ENCODE measurements at regions not wholly inside any gene's neighbourhood (a gene's known extent, or its start where the extent isn't known, plus 50 kb on each side); places are given as distances from the start of the nearest gene placed in this dataset.

DNA sequence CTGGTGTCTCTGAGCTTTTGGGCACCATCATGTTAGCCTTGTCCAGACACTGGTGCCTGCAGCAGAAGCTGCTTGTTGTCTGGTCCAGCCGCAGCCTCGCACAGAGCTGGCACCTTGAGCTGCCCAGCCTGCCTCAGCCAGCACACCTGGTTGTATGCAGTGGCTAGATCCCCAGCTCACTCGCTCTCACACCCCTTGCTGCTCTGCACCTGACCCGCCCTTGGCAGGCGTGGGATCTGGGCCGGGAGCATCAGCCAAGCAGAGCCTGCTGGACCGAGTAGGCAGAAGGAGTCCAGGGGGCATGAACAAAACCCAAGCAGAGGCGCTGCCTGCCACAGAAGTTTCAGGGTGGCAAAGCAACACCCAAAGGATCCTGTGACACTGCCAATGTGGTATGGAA lies 79.7 kb upstream of the ITGB1 start:
- no peak for ATAC-seq
- Mint-ChIP-seq H3K4me1 (peaks cover 44% of the 10 kb centered on the region), H3K27me3 (ENCODE audit: low read depth) (no peaks in the 10 kb centered on the region), H3K27ac (no peak overlapping the region), H3K4me3 (no peak overlapping the region), H3K9me3 (no peaks in the 10 kb centered on the region), H3K36me3 (peaks cover 4% of the 10 kb centered on the region; the same call in 1 of the 2 replicates)
- ChIA-PET POLR2A (no interaction called here), CTCF (interaction anchor here (0.9 to 1.1 kb wide), 2 partner anchors 29 kb away, joined by 4 read pairs; no protein-coding TSS in a partner anchor)
- TF ChIP-seq SMAD3 (CRISPR knock-in tag; IDR thresholded peaks at IDR 0.05; ENCODE audit: borderline replicate concordance) (no peak), TEAD1 (CRISPR knock-in tag; IDR thresholded peaks at IDR 0.05) (no peak), ZNF219 (CRISPR knock-in tag; IDR thresholded peaks at IDR 0.05; ENCODE audit: borderline replicate concordance) (no peak), KAT7 (CRISPR knock-in tag; IDR thresholded peaks at IDR 0.05; ENCODE audit: borderline replicate concordance) (no peak), ESRRA (CRISPR knock-in tag; IDR thresholded peaks at IDR 0.05; ENCODE audit: borderline replicate concordance) (no peak), FOXK1 (CRISPR knock-in tag; IDR thresholded peaks at IDR 0.05) (no peak), NR3C1 (CRISPR knock-in tag; conservative IDR thresholded peaks at IDR 0.05; ENCODE audit: low read depth) (no peak)
- TF ChIP-seq, protein P1, sequence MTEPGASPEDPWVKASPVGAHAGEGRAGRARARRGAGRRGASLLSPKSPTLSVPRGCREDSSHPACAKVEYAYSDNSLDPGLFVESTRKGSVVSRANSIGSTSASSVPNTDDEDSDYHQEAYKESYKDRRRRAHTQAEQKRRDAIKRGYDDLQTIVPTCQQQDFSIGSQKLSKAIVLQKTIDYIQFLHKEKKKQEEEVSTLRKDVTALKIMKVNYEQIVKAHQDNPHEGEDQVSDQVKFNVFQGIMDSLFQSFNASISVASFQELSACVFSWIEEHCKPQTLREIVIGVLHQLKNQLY (CRISPR knock-in tag; IDR thresholded peaks at IDR 0.05), result no peak
- TF ChIP-seq, protein P2, sequence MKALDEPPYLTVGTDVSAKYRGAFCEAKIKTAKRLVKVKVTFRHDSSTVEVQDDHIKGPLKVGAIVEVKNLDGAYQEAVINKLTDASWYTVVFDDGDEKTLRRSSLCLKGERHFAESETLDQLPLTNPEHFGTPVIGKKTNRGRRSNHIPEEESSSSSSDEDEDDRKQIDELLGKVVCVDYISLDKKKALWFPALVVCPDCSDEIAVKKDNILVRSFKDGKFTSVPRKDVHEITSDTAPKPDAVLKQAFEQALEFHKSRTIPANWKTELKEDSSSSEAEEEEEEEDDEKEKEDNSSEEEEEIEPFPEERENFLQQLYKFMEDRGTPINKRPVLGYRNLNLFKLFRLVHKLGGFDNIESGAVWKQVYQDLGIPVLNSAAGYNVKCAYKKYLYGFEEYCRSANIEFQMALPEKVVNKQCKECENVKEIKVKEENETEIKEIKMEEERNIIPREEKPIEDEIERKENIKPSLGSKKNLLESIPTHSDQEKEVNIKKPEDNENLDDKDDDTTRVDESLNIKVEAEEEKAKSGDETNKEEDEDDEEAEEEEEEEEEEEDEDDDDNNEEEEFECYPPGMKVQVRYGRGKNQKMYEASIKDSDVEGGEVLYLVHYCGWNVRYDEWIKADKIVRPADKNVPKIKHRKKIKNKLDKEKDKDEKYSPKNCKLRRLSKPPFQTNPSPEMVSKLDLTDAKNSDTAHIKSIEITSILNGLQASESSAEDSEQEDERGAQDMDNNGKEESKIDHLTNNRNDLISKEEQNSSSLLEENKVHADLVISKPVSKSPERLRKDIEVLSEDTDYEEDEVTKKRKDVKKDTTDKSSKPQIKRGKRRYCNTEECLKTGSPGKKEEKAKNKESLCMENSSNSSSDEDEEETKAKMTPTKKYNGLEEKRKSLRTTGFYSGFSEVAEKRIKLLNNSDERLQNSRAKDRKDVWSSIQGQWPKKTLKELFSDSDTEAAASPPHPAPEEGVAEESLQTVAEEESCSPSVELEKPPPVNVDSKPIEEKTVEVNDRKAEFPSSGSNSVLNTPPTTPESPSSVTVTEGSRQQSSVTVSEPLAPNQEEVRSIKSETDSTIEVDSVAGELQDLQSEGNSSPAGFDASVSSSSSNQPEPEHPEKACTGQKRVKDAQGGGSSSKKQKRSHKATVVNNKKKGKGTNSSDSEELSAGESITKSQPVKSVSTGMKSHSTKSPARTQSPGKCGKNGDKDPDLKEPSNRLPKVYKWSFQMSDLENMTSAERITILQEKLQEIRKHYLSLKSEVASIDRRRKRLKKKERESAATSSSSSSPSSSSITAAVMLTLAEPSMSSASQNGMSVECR (CRISPR knock-in tag; IDR thresholded peaks at IDR 0.05; ENCODE audit: borderline replicate concordance), result no peak
- TF ChIP-seq, protein P3, sequence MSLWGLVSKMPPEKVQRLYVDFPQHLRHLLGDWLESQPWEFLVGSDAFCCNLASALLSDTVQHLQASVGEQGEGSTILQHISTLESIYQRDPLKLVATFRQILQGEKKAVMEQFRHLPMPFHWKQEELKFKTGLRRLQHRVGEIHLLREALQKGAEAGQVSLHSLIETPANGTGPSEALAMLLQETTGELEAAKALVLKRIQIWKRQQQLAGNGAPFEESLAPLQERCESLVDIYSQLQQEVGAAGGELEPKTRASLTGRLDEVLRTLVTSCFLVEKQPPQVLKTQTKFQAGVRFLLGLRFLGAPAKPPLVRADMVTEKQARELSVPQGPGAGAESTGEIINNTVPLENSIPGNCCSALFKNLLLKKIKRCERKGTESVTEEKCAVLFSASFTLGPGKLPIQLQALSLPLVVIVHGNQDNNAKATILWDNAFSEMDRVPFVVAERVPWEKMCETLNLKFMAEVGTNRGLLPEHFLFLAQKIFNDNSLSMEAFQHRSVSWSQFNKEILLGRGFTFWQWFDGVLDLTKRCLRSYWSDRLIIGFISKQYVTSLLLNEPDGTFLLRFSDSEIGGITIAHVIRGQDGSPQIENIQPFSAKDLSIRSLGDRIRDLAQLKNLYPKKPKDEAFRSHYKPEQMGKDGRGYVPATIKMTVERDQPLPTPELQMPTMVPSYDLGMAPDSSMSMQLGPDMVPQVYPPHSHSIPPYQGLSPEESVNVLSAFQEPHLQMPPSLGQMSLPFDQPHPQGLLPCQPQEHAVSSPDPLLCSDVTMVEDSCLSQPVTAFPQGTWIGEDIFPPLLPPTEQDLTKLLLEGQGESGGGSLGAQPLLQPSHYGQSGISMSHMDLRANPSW (CRISPR knock-in tag; conservative IDR thresholded peaks at IDR 0.05; ENCODE audit: low read depth), result no peak
- TF ChIP-seq, protein P4, sequence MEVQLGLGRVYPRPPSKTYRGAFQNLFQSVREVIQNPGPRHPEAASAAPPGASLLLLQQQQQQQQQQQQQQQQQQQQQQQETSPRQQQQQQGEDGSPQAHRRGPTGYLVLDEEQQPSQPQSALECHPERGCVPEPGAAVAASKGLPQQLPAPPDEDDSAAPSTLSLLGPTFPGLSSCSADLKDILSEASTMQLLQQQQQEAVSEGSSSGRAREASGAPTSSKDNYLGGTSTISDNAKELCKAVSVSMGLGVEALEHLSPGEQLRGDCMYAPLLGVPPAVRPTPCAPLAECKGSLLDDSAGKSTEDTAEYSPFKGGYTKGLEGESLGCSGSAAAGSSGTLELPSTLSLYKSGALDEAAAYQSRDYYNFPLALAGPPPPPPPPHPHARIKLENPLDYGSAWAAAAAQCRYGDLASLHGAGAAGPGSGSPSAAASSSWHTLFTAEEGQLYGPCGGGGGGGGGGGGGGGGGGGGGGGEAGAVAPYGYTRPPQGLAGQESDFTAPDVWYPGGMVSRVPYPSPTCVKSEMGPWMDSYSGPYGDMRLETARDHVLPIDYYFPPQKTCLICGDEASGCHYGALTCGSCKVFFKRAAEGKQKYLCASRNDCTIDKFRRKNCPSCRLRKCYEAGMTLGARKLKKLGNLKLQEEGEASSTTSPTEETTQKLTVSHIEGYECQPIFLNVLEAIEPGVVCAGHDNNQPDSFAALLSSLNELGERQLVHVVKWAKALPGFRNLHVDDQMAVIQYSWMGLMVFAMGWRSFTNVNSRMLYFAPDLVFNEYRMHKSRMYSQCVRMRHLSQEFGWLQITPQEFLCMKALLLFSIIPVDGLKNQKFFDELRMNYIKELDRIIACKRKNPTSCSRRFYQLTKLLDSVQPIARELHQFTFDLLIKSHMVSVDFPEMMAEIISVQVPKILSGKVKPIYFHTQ (CRISPR knock-in tag; IDR thresholded peaks at IDR 0.05), result no peak
- TF ChIP-seq, protein P5, sequence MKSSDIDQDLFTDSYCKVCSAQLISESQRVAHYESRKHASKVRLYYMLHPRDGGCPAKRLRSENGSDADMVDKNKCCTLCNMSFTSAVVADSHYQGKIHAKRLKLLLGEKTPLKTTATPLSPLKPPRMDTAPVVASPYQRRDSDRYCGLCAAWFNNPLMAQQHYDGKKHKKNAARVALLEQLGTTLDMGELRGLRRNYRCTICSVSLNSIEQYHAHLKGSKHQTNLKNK (CRISPR knock-in tag; IDR thresholded peaks at IDR 0.05), result no peak
- TF ChIP-seq, protein P6, sequence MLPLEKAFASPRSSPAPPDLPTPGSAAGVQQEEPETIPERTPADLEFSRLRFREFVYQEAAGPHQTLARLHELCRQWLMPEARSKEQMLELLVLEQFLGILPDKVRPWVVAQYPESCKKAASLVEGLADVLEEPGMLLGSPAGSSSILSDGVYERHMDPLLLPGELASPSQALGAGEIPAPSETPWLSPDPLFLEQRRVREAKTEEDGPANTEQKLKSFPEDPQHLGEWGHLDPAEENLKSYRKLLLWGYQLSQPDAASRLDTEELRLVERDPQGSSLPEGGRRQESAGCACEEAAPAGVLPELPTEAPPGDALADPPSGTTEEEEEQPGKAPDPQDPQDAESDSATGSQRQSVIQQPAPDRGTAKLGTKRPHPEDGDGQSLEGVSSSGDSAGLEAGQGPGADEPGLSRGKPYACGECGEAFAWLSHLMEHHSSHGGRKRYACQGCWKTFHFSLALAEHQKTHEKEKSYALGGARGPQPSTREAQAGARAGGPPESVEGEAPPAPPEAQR (CRISPR knock-in tag; IDR thresholded peaks at IDR 0.05), result no peak
- TF ChIP-seq, protein P7, sequence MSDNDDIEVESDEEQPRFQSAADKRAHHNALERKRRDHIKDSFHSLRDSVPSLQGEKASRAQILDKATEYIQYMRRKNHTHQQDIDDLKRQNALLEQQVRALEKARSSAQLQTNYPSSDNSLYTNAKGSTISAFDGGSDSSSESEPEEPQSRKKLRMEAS (CRISPR knock-in tag; IDR thresholded peaks at IDR 0.05), result no peak
- DNase-seq (ENCODE audit: low spot score), result no peak

Measured in WTC11 (cell line).